Large intestine (tissue), 3 donors: ENCODE measurements at regions not wholly inside any gene's neighbourhood (a gene's known extent, or its start where the extent isn't known, plus 50 kb on each side); places are given as distances from the start of the nearest gene placed in this dataset.

Source experiments
- DNase-seq, 2 donors: peaks; one replicate each; pipeline versions ENCODE4 v3.0.0 to v3.0.0-alpha.2; 2013
- H3K27ac ChIP-seq: one replicate; pipeline ENCODE4 v1.5.1; 2013; ENCODE audit warnings: low read length
- H3K27me3 ChIP-seq: 2 replicates; pipeline ENCODE4 v1.6.1; 2013; ENCODE audit warnings: low read length; ENCODE audit not compliant: control insufficient read depth, insufficient read depth
- H3K36me3 ChIP-seq: 2 replicates; pipeline ENCODE4 v1.6.1; 2013; ENCODE audit warnings: low read length; ENCODE audit not compliant: control insufficient read depth, insufficient read depth
- H3K4me1 ChIP-seq: one replicate; pipeline ENCODE4 v1.6.1; 2013; ENCODE audit warnings: low read length; ENCODE audit not compliant: control insufficient read depth, insufficient read depth
- H3K4me3 ChIP-seq: one replicate; pipeline ENCODE4 v1.5.1; 2013; ENCODE audit warnings: low read length
- H3K9me3 ChIP-seq: one replicate; pipeline ENCODE4 v1.6.1; 2013; ENCODE audit warnings: mild to moderate bottlenecking, low read depth, low read length, moderate library complexity; ENCODE audit not compliant: control insufficient read depth
- WGBS: methylation state at CpG from one replicate; pipeline ENCODE4 v1.1.5; 2013; ENCODE audit warnings: low lambda C conversion rate; ENCODE audit not compliant: insufficient coverage; 5-methylcytosine and 5-hydroxymethylcytosine counted together

- Histone ChIP-seq H3K27ac (no peak overlapping the region), H3K27me3 (no peaks in the 10 kb centered on the region), H3K4me1 (no peaks in the 10 kb centered on the region), H3K4me3 (no peak overlapping the region), H3K36me3 (no peaks in the 10 kb centered on the region), H3K9me3 (no peaks in the 10 kb centered on the region)
- WGBS: 100% methylated on average over 1 of the region's 2 CpGs
- no peak for DNase-seq
These were observed 1247.8 kb upstream of the SORCS1 start for GRCh38 chr10:108412323-108412722.

- no peak overlapping the region for H3K4me3 ChIP-seq
- H3K9me3 ChIP-seq: no peaks in the 10 kb centered on the region
- H3K36me3 ChIP-seq: no peaks in the 10 kb centered on the region
- 100% methylated on average over 2 of the region's 2 CpGs for WGBS
- H3K27ac ChIP-seq: no peak overlapping the region
- no peaks in the 10 kb centered on the region for H3K27me3 ChIP-seq
- no peak for DNase-seq
- H3K4me1 ChIP-seq: no peaks in the 10 kb centered on the region
These were observed 1247.4 kb upstream of the SORCS1 start for GRCh38 chr10:108411894-108412293.

- H3K4me3 ChIP-seq: no peak overlapping the region
- no peak overlapping the region for H3K27ac ChIP-seq
- H3K4me1 ChIP-seq: no peaks in the 10 kb centered on the region
- no peaks in the 10 kb centered on the region for H3K36me3 ChIP-seq
- H3K9me3 ChIP-seq: no peaks in the 10 kb centered on the region
- no CpG with 5 or more reads among the region's 2 CpGs for WGBS
- no peaks in the 10 kb centered on the region for H3K27me3 ChIP-seq
- no peak for DNase-seq
These were observed 1246.7 kb upstream of the SORCS1 start for GRCh38 chr10:108411206-108411605.

GRCh38 chr10:108410236-108410635 lies 1245.7 kb upstream of the SORCS1 start:
- 86% methylated on average over 1 of the region's 1 CpG for WGBS
- H3K27me3 ChIP-seq: no peaks in the 10 kb centered on the region
- no peak overlapping the region for H3K4me3 ChIP-seq
- DNase-seq: no peak
- H3K4me1 ChIP-seq: no peaks in the 10 kb centered on the region
- no peaks in the 10 kb centered on the region for H3K9me3 ChIP-seq
- no peak overlapping the region for H3K27ac ChIP-seq
- no peaks in the 10 kb centered on the region for H3K36me3 ChIP-seq

GRCh38 chr10:108409306-108409705 lies 1244.8 kb upstream of the SORCS1 start:
- Histone ChIP-seq H3K4me1 (no peaks in the 10 kb centered on the region), H3K9me3 (no peaks in the 10 kb centered on the region), H3K4me3 (no peak overlapping the region), H3K27me3 (no peaks in the 10 kb centered on the region), H3K36me3 (no peaks in the 10 kb centered on the region), H3K27ac (no peak overlapping the region)
- DNase-seq: no peak

- Histone ChIP-seq H3K27me3 (no peaks in the 10 kb centered on the region), H3K4me1 (no peaks in the 10 kb centered on the region), H3K4me3 (no peak overlapping the region), H3K36me3 (no peaks in the 10 kb centered on the region), H3K27ac (no peak overlapping the region), H3K9me3 (no peaks in the 10 kb centered on the region)
- WGBS: no CpG with 5 or more reads among the region's 1 CpG
- DNase-seq: no peak
These were observed 1239.6 kb upstream of the SORCS1 start for GRCh38 chr10:108404155-108404554.

GRCh38 chr10:108399465-108399864 lies 1235.0 kb upstream of the SORCS1 start:
- H3K9me3 ChIP-seq: no peaks in the 10 kb centered on the region
- H3K36me3 ChIP-seq: no peaks in the 10 kb centered on the region
- H3K4me3 ChIP-seq: no peak overlapping the region
- no peaks in the 10 kb centered on the region for H3K4me1 ChIP-seq
- no peaks in the 10 kb centered on the region for H3K27me3 ChIP-seq
- no peak for DNase-seq
- no peak overlapping the region for H3K27ac ChIP-seq
- WGBS: 83% methylated on average over 1 of the region's 4 CpGs

- no peak overlapping the region for H3K4me3 ChIP-seq
- H3K4me1 ChIP-seq: no peaks in the 10 kb centered on the region
- H3K36me3 ChIP-seq: no peaks in the 10 kb centered on the region
- H3K9me3 ChIP-seq: no peaks in the 10 kb centered on the region
- no peak for DNase-seq
- H3K27ac ChIP-seq: no peak overlapping the region
- WGBS: no CpG with 5 or more reads among the region's 1 CpG
- no peaks in the 10 kb centered on the region for H3K27me3 ChIP-seq
These were observed 1228.6 kb upstream of the SORCS1 start for GRCh38 chr10:108393089-108393488.

- H3K4me3 ChIP-seq: no peak overlapping the region
- no peaks in the 10 kb centered on the region for H3K4me1 ChIP-seq
- DNase-seq: no peak
- no peaks in the 10 kb centered on the region for H3K9me3 ChIP-seq
- WGBS: no CpG with 5 or more reads among the region's 1 CpG
- no peaks in the 10 kb centered on the region for H3K27me3 ChIP-seq
- H3K36me3 ChIP-seq: no peaks in the 10 kb centered on the region
- H3K27ac ChIP-seq: no peak overlapping the region
These were observed 1227.8 kb upstream of the SORCS1 start for GRCh38 chr10:108392286-108392685.

GRCh38 chr10:108388706-108389105 lies 1224.2 kb upstream of the SORCS1 start:
- WGBS: 40% methylated on average over 1 of the region's 1 CpG
- Histone ChIP-seq H3K4me3 (no peak overlapping the region), H3K9me3 (no peaks in the 10 kb centered on the region), H3K4me1 (no peaks in the 10 kb centered on the region), H3K27ac (no peak overlapping the region), H3K27me3 (no peaks in the 10 kb centered on the region), H3K36me3 (no peaks in the 10 kb centered on the region)
- DNase-seq: no peak

- no peaks in the 10 kb centered on the region for H3K36me3 ChIP-seq
- no peak for DNase-seq
- no peaks in the 10 kb centered on the region for H3K27me3 ChIP-seq
- no peaks in the 10 kb centered on the region for H3K9me3 ChIP-seq
- no CpG with 5 or more reads among the region's 3 CpGs for WGBS
- H3K27ac ChIP-seq: no peak overlapping the region
- H3K4me3 ChIP-seq: no peak overlapping the region
- H3K4me1 ChIP-seq: no peaks in the 10 kb centered on the region
These were observed 1221.5 kb upstream of the SORCS1 start for GRCh38 chr10:108385963-108386362.
